Brain microvascular endothelial cell (primary cell): ENCODE measurements at regions not wholly inside any gene's neighbourhood (a gene's known extent, or its start where the extent isn't known, plus 50 kb on each side); places are given as distances from the start of the nearest gene placed in this dataset.

Experiments
- DNase-seq: peaks from one replicate; pipeline ENCODE4 v3.0.0-alpha.2; 2020
- H3K27ac ChIP-seq: fragments of 250-450 bp; sonication (Bioruptor Pico); 2 replicates; pipeline ENCODE4 v1.5.1; 2020; ENCODE audit warnings: mild to moderate bottlenecking, moderate library complexity
- H3K27me3 ChIP-seq: fragments of 250-450 bp; sonication (Bioruptor Pico); replicated peaks from 2 replicates; pipeline ENCODE4 v1.5.1; 2020; ENCODE audit warnings: mild to moderate bottlenecking
- H3K36me3 ChIP-seq: fragments of 250-450 bp; sonication (Bioruptor Pico); replicated peaks from 2 replicates; pipeline ENCODE4 v1.5.1; 2020; ENCODE audit warnings: mild to moderate bottlenecking
- H3K4me3 ChIP-seq: 2 replicates; pipeline ENCODE4 v1.5.1; 2011; ENCODE audit warnings: low read depth, mild to moderate bottlenecking, control low read depth, low read length, moderate library complexity
- in situ Hi-C: cut with HindIII; loops from 2 replicates; pipeline ENCODE4 v1.10.0; 2017; ENCODE audit warnings: low sequenced_read_pairs, low pct_ligation_motif_present
- TF ChIP-seq, protein P1 (sequence below): IDR thresholded peaks from 2 replicates; pipeline ENCODE4 v1.5.1; 2011; ENCODE audit warnings: low read depth, mild to moderate bottlenecking, moderate library complexity, low read length, control low read depth, inconsistent platforms; ENCODE audit errors: missing control alignments

DNA sequence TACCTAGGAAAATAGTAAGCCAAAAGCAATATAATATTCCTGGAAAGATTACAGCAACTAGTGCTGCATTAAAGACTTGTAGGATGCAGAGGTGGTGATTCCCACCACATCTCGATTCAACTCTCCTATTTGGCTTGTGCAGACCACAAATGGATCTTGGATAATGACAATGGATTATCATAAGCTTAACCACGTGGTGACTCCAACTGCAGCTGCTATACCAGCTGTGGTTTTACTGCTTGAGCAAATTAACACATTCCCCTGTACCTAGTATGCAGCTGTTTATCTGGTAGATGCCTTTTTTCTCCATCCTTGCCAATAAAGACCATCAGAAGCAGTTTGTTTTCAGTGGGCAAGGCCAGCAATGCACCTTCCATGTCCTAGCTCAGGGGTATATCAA lies 542.7 kb upstream of the ADGRL4 start:
- H3K27me3 ChIP-seq: no peaks in the 10 kb centered on the region
- in situ Hi-C loops: no loop called here
- TF ChIP-seq, protein P1, sequence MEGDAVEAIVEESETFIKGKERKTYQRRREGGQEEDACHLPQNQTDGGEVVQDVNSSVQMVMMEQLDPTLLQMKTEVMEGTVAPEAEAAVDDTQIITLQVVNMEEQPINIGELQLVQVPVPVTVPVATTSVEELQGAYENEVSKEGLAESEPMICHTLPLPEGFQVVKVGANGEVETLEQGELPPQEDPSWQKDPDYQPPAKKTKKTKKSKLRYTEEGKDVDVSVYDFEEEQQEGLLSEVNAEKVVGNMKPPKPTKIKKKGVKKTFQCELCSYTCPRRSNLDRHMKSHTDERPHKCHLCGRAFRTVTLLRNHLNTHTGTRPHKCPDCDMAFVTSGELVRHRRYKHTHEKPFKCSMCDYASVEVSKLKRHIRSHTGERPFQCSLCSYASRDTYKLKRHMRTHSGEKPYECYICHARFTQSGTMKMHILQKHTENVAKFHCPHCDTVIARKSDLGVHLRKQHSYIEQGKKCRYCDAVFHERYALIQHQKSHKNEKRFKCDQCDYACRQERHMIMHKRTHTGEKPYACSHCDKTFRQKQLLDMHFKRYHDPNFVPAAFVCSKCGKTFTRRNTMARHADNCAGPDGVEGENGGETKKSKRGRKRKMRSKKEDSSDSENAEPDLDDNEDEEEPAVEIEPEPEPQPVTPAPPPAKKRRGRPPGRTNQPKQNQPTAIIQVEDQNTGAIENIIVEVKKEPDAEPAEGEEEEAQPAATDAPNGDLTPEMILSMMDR: no peak

DNA sequence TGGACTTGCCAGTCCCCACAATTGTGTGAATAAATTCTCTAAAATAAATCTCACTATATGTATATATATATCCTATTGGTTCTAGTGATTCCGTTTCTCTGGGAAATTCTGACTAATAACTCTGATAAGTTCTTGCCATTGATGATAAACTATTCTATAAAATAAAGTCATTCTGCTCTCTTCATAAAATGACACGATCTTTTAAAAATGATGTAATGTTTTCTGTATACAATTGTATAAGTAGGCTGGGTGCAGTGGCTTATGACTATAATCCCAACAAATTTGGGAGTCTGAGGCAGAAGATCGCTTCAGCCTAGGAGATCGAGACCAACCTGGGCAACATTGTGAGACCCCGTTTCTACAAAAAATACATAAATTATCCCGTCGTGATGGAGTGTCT lies 541.0 kb upstream of the ADGRL4 start:
- no peak overlapping the region for H3K27ac ChIP-seq
- no peaks in the 10 kb centered on the region for H3K27me3 ChIP-seq
- in situ Hi-C loops: no loop called here
- H3K36me3 ChIP-seq: no peaks in the 10 kb centered on the region
- TF ChIP-seq, protein P1: no peak
- DNase-seq: no peak
- no peak overlapping the region for H3K4me3 ChIP-seq

More for the DNA sequence above, 542.7 kb upstream of the ADGRL4 start:
- Histone ChIP-seq H3K4me3 (no peak overlapping the region), H3K36me3 (no peaks in the 10 kb centered on the region), H3K27ac (no peak overlapping the region)
- no peak for DNase-seq

DNA sequence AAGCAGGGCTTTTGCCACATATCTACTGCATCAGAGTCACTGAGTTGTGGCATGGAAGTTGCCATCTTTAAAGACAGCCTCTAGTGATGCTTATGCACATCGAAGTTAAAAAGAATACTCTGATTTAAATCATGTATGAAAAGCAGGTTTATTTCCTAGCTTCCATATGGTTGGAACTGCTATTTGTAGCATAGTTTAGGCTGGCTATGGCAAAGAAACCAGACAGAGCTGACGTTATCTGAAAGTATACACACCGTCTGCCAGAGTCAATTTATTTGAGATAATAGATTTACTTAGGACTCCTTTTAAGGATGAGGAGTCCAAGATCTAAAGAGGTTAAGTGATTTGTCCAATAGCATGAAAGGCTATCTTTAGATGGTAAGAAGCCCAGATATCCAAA lies 536.9 kb upstream of the ADGRL4 start:
- TF ChIP-seq, protein P1: no peak
- no peaks in the 10 kb centered on the region for H3K27me3 ChIP-seq
- no peak overlapping the region for H3K4me3 ChIP-seq
- no peak overlapping the region for H3K27ac ChIP-seq
- no peak for DNase-seq
- in situ Hi-C loops: no loop called here
- H3K36me3 ChIP-seq: no peaks in the 10 kb centered on the region

DNA sequence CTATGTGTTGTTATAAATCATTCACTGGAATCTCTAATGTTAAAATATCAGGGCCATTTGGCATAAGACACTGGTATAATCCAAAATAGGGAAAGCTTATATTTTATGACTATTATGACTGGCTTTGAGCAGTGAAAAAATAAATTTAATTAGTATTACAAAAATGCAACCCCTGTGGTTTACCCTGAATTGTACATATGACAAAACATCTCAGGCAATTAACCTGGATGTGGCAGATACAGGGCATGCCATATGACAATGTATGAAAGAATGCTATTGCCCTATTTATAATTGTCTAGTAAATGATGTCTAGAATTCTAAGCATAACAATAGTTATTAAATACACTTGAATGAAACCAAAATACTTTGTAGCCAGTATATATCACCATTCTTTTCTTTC lies 532.5 kb upstream of the ADGRL4 start:
- H3K27ac ChIP-seq: no peak overlapping the region
- H3K27me3 ChIP-seq: no peaks in the 10 kb centered on the region
- TF ChIP-seq, protein P1: no peak
- DNase-seq: no peak
- in situ Hi-C loops: no loop called here
- no peak overlapping the region for H3K4me3 ChIP-seq
- H3K36me3 ChIP-seq: no peaks in the 10 kb centered on the region

DNA sequence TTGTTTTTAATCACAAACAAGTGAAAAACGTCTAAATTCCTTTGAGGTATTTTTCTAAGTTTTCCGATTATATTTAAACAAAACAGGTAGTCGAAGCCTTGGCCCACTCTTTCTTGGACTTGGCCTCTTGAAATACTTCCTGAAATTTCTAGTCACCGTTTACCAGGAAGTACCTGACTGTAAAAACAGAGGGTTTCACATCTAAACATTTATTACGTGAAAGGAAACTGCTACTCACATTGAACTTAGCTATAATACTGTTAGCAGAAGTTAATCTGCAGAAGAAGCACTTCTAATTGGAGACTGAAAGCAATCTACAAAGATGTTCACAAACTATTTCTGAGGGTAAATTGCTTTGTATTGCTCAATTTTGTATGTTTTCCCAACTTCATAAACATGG lies 526.0 kb upstream of the ADGRL4 start:
- Histone ChIP-seq H3K27ac (no peak overlapping the region), H3K36me3 (no peaks in the 10 kb centered on the region), H3K27me3 (no peaks in the 10 kb centered on the region), H3K4me3 (no peak overlapping the region)
- TF ChIP-seq, protein P1: no peak
- no peak for DNase-seq
- in situ Hi-C loops: no loop called here

DNA sequence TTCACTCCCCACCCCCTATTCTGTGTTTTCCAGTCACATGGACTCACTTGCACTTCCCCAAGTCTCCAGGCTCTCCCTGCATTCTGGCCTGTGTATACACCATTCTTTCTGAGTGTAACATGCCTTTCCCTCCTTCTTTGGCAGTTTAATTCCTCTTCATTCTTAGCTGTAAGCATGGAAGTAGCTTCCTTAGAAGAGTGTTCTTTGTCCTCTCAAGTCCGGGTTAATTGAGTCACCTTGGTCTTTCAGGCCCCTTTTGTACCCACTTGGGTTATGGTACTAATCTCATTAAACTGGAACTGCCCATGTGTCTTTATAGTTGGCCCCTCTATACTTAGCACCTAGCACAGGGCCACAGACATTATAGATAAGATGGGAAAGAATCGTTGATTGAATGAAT lies 525.3 kb upstream of the ADGRL4 start:
- Histone ChIP-seq H3K4me3 (no peak overlapping the region), H3K27ac (no peak overlapping the region), H3K36me3 (no peaks in the 10 kb centered on the region), H3K27me3 (no peaks in the 10 kb centered on the region)
- TF ChIP-seq, protein P1: no peak
- no peak for DNase-seq
- in situ Hi-C loops: no loop called here
